Keratinocyte (primary cell): ENCODE measurements at regions not wholly inside any gene's neighbourhood (a gene's known extent, or its start where the extent isn't known, plus 50 kb on each side); places are given as distances from the start of the nearest gene placed in this dataset.

Source experiments
- DNase-seq: peaks from one replicate; pipeline ENCODE4 v3.0.0-alpha.2; 2011; ENCODE audit warnings: low read depth, missing footprints, low spot score
- FAIRE-seq: peaks from 2 replicates; lab custom pipeline; 2011; peaks lifted over from hg19 to GRCh38; lab: Jason Lieb, UNC
- H2AFZ ChIP-seq: 2 replicates; pipeline ENCODE4 v1.6.0; 2012; ENCODE audit warnings: low read length, control low read depth, inconsistent platforms; ENCODE audit not compliant: control insufficient read depth
- H3K27ac ChIP-seq: 2 replicates; pipeline ENCODE4 v1.5.1; 2011; ENCODE audit warnings: low read length; ENCODE audit not compliant: control insufficient read depth, insufficient read depth
- H3K27me3 ChIP-seq: 3 replicates; pipeline ENCODE4 v1.6.0; 2011; ENCODE audit warnings: low read length; ENCODE audit not compliant: control insufficient read depth, insufficient read depth; ENCODE audit errors: extremely low read depth
- H3K36me3 ChIP-seq, 2 experiments: 2 replicates in 1 of 2; 3 replicates in 1 of 2; pipeline ENCODE4 v1.5.1; 2011; ENCODE audit warnings: low read length in 2 of 2, mild to moderate bottlenecking in 1 of 2; ENCODE audit not compliant: control insufficient read depth in 2 of 2, insufficient read depth in 2 of 2; ENCODE audit errors: extremely low read depth in 1 of 2
- H3K4me1 ChIP-seq: 3 replicates; pipeline ENCODE4 v1.5.1; 2011; ENCODE audit warnings: low read length; ENCODE audit not compliant: control insufficient read depth, insufficient read depth; ENCODE audit errors: extremely low read depth
- H3K4me2 ChIP-seq: 3 replicates; pipeline ENCODE4 v1.6.0; 2011; ENCODE audit warnings: low read depth, low read length; ENCODE audit not compliant: control insufficient read depth, insufficient read depth; ENCODE audit errors: extremely low read depth
- H3K4me3 ChIP-seq, 3 experiments: fragments of 200-600 bp in 1 of 3; sonication (generic) in 1 of 3; 2 replicates in 2 of 3; 3 replicates in 1 of 3; pipeline ENCODE4 v1.5.1; 2011 to 2016; ENCODE audit warnings: low read length in 3 of 3, mild to moderate bottlenecking in 3 of 3, control low read depth in 2 of 3, inconsistent platforms in 1 of 3, low read depth in 1 of 3, mixed read lengths in 1 of 3, mixed run types in 1 of 3, moderate library complexity in 1 of 3; ENCODE audit not compliant: control insufficient read depth in 2 of 3, insufficient read depth in 2 of 3; ENCODE audit errors: extremely low read depth in 1 of 3
- H3K79me2 ChIP-seq: 2 replicates; pipeline ENCODE4 v1.6.0; 2012; ENCODE audit warnings: low read length; ENCODE audit not compliant: control insufficient read depth, insufficient read depth
- H3K9ac ChIP-seq: 3 replicates; pipeline ENCODE4 v1.6.0; 2011; ENCODE audit warnings: low read length; ENCODE audit not compliant: control insufficient read depth, insufficient read depth; ENCODE audit errors: extremely low read depth
- H3K9me1 ChIP-seq: 3 replicates; pipeline ENCODE4 v1.6.0; 2011; ENCODE audit warnings: low read length; ENCODE audit not compliant: control insufficient read depth, insufficient read depth; ENCODE audit errors: extremely low read depth
- H3K9me3 ChIP-seq: 2 replicates; pipeline ENCODE4 v1.5.1; 2012; ENCODE audit warnings: low read depth, low read length; ENCODE audit not compliant: control insufficient read depth
- H4K20me1 ChIP-seq: 3 replicates; pipeline ENCODE4 v1.6.0; 2011; ENCODE audit warnings: low read length; ENCODE audit not compliant: control insufficient read depth, insufficient read depth; ENCODE audit errors: extremely low read depth
- CTCF ChIP-seq, 3 experiments: IDR thresholded peaks in 1 of 3; conservative IDR thresholded peaks in 1 of 3; optimal IDR thresholded peaks in 1 of 3; 2 replicates in 2 of 3; 3 replicates in 1 of 3; pipeline versions ENCODE3 to v1.5.1; 2011; ENCODE audit warnings: low read length in 3 of 3, mild to moderate bottlenecking in 3 of 3, moderate library complexity in 2 of 3, control low read depth in 1 of 3, inconsistent platforms in 1 of 3; ENCODE audit not compliant: insufficient read depth in 2 of 3; ENCODE audit errors: extremely low read depth in 1 of 3
- EZH2 ChIP-seq: IDR thresholded peaks from one replicate; pipeline ENCODE4 v1.6.1; 2012; ENCODE audit warnings: inconsistent platforms, mild to moderate bottlenecking, low read length, moderate library complexity
- dilution Hi-C: fragments of 300-500 bp; cut with MboI; formaldehyde crosslinking; loops from one replicate; pipeline ENCODE4 v1.7.0; 2020; ENCODE audit warnings: low sequenced_read_pairs; ENCODE audit not compliant: extremely low pct_ligation_motif_present

- Histone ChIP-seq H3K9me3 (peaks cover 4% of the 10 kb centered on the region), H4K20me1 (no peaks in the 10 kb centered on the region), H3K4me1 (no peaks in the 10 kb centered on the region), H3K27ac (no peak overlapping the region), H3K79me2 (no peaks in the 10 kb centered on the region), H2AFZ (no peak overlapping the region), H3K27me3 (no peaks in the 10 kb centered on the region), H3K9ac (no peak overlapping the region), H3K9me1 (no peaks in the 10 kb centered on the region), H3K4me3 (no peak overlapping the region), H3K4me2 (no peak overlapping the region), H3K36me3 (no peaks in the 10 kb centered on the region)
- TF ChIP-seq EZH2 (no peak), CTCF (optimal IDR thresholded peaks at IDR 0.05 in 1 of 3, IDR thresholded peaks at IDR 0.05 in 1 of 3, conservative IDR thresholded peaks at IDR 0.05 in 1 of 3; ENCODE audit: extremely low read depth in 1 of 3, insufficient read depth in 2 of 3, low read length in 3 of 3) (no peak)
- FAIRE-seq, result no peak
- no peak for DNase-seq
- dilution Hi-C loops, result no loop called here
Observed at GRCh38 chr14:38065106-38065762, 142.5 kb upstream of the SSTR1 start.

GRCh38 chr14:38070061-38070588 lies 137.6 kb upstream of the SSTR1 start:
- Histone ChIP-seq H3K4me1 (no peaks in the 10 kb centered on the region), H3K9ac (no peak overlapping the region), H3K4me3 (no peak overlapping the region), H3K27me3 (no peaks in the 10 kb centered on the region), H2AFZ (no peak overlapping the region), H3K9me1 (no peaks in the 10 kb centered on the region), H3K27ac (no peak overlapping the region), H3K79me2 (no peaks in the 10 kb centered on the region), H3K36me3 (no peaks in the 10 kb centered on the region), H4K20me1 (no peaks in the 10 kb centered on the region), H3K9me3 (no peaks in the 10 kb centered on the region), H3K4me2 (no peak overlapping the region)
- DNase-seq (no peak), FAIRE-seq (no peak)
- TF ChIP-seq CTCF (optimal IDR thresholded peaks at IDR 0.05 in 1 of 3, IDR thresholded peaks at IDR 0.05 in 1 of 3, conservative IDR thresholded peaks at IDR 0.05 in 1 of 3; ENCODE audit: extremely low read depth in 1 of 3, insufficient read depth in 2 of 3, low read length in 3 of 3) (no peak), EZH2 (no peak)
- dilution Hi-C loops, result no loop called here
